A549 (cell line): ENCODE measurements at regions not wholly inside any gene's neighbourhood (a gene's known extent, or its start where the extent isn't known, plus 50 kb on each side); places are given as distances from the start of the nearest gene placed in this dataset.

ENCODE experiments used
- ATAC-seq, 2 experiments: fragments of 200-7000 bp in 1 of 2; fragments of >200 bp in 1 of 2; cut with Nextera tagmentation in 1 of 2; cut with Tn5 transposase in 1 of 2; 3 replicates each; pipeline versions ENCODE4 v1.8.0 to v1.9.1; 2018 to 2020; ENCODE audit warnings: mild to moderate bottlenecking in 1 of 2, moderate library complexity in 1 of 2
- CTCF ChIA-PET: fragments of 300-600 bp; sonication (Branson Sonifier 250); formaldehyde crosslinking; extraction: SDS; loops from one replicate; lab custom pipeline; 2021; ENCODE audit warnings: antibody characterized with exemption, inconsistent platforms; lab: Yijun Ruan, JAX
- POLR2A ChIA-PET: fragments of 350-600 bp; formaldehyde crosslinking; extraction: SDS; loops from one replicate; lab custom pipeline; 2021; ENCODE audit warnings: antibody characterized with exemption, inconsistent platforms; lab: Yijun Ruan, JAX
- DNase-seq, 2 experiments: peaks; one replicate each; pipeline versions ENCODE4 v3.0.0 to v3.0.0-alpha.2; 2011 to 2016; ENCODE audit warnings: low read depth in 1 of 2, low spot score in 1 of 2
- FAIRE-seq: peaks from 2 replicates; lab custom pipeline; 2011; peaks lifted over from hg19 to GRCh38; lab: Jason Lieb, UNC
- H3K27ac ChIP-seq, 2 experiments: fragments of >200 bp; sonication (Bioruptor Twin); formaldehyde crosslinking; 3 replicates each; pipeline ENCODE4 v1.5.1; 2016 to 2017
- H3K4me1 ChIP-seq: fragments of >200 bp; sonication (Bioruptor Twin); formaldehyde crosslinking; 3 replicates; pipeline ENCODE4 v1.6.1; 2016
- H3K4me2 ChIP-seq: fragments of >200 bp; sonication (Bioruptor Twin); formaldehyde crosslinking; 3 replicates; pipeline ENCODE4 v1.6.1; 2016
- H3K4me3 ChIP-seq: fragments of >200 bp; sonication (Bioruptor Twin); formaldehyde crosslinking; 3 replicates; pipeline ENCODE4 v1.5.1; 2016
- H3K9me3 ChIP-seq: fragments of >200 bp; sonication (Bioruptor Twin); formaldehyde crosslinking; 3 replicates; pipeline ENCODE4 v1.6.1; 2016
- BCL3 ChIP-seq: fragments of >200 bp; sonication (Bioruptor Twin); formaldehyde crosslinking; IDR thresholded peaks from 3 replicates; pipeline ENCODE4 v1.6.1; 2016
- CBX2 ChIP-seq: fragments of 200-600 bp; sonication (generic); IDR thresholded peaks from 2 replicates; pipeline ENCODE4 v1.6.1; 2016; ENCODE audit warnings: low read depth, mild to moderate bottlenecking, borderline replicate concordance
- CBX8 ChIP-seq: fragments of 200-600 bp; sonication (generic); IDR thresholded peaks from 2 replicates; pipeline ENCODE4 v1.6.1; 2016
- EHMT2 ChIP-seq: fragments of 200-600 bp; sonication (generic); IDR thresholded peaks from 2 replicates; pipeline ENCODE4 v1.6.1; 2016; ENCODE audit warnings: antibody characterized with exemption, low read depth, mild to moderate bottlenecking, moderate library complexity
- HMGXB4 ChIP-seq: fragments of 250-450 bp; sonication (Bioruptor Pico); IDR thresholded peaks from 2 replicates; pipeline ENCODE4 v1.5.0; 2021; ENCODE audit warnings: mild to moderate bottlenecking, moderate library complexity, borderline replicate concordance
- HOXA7 ChIP-seq: fragments of 250-450 bp; sonication (Bioruptor Pico); IDR thresholded peaks from 2 replicates; pipeline ENCODE4 v1.5.0; 2020; ENCODE audit warnings: mild to moderate bottlenecking, moderate library complexity
- HOXB13 ChIP-seq: fragments of 250-450 bp; sonication (Bioruptor Pico); IDR thresholded peaks from 2 replicates; pipeline ENCODE4 v1.5.0; 2020; ENCODE audit warnings: low read depth, mild to moderate bottlenecking, moderate library complexity
- JUN ChIP-seq, 2 experiments: fragments of >200 bp; sonication (Bioruptor Twin); formaldehyde crosslinking; IDR thresholded peaks; 2 replicates in 1 of 2; 3 replicates in 1 of 2; pipeline ENCODE4 v1.6.1; 2016 to 2017
- JUNB ChIP-seq: fragments of >200 bp; sonication (Bioruptor Twin); formaldehyde crosslinking; IDR thresholded peaks from 2 replicates; pipeline ENCODE4 v1.6.1; 2016
- MAX ChIP-seq: IDR thresholded peaks from 2 replicates; pipeline ENCODE4 v1.6.1; 2012
- NPAS2 ChIP-seq: fragments of 250-450 bp; sonication (Bioruptor Pico); IDR thresholded peaks from 2 replicates; pipeline ENCODE4 v1.8.0; 2022; ENCODE audit warnings: mild to moderate bottlenecking, moderate library complexity, borderline replicate concordance
- PBX3 ChIP-seq: IDR thresholded peaks from 2 replicates; pipeline ENCODE4 v1.6.1; 2012
- RARB ChIP-seq: fragments of 250-450 bp; sonication (Bioruptor Pico); IDR thresholded peaks from 2 replicates; pipeline ENCODE4 v1.8.0; 2021; ENCODE audit warnings: mild to moderate bottlenecking, moderate library complexity
- REST ChIP-seq: fragments of 200-600 bp; sonication (generic); IDR thresholded peaks from 2 replicates; pipeline ENCODE4 v1.6.1; 2016; ENCODE audit warnings: antibody characterized with exemption, mild to moderate bottlenecking, moderate library complexity
- ZSCAN20 ChIP-seq: fragments of 250-450 bp; sonication (Bioruptor Pico); IDR thresholded peaks from 2 replicates; pipeline ENCODE4 v1.8.0; 2022; ENCODE audit warnings: mild to moderate bottlenecking, moderate library complexity
- whole genome bisulfite sequencing: methylation state at CpG from one replicate; pipeline ENCODE4 v1.1.6; 2017; ENCODE audit errors: missing lambda C conversion rate; 5-methylcytosine and 5-hydroxymethylcytosine counted together

GRCh38 chr11:33638608-33639007, 62.0 kb downstream of the C11orf91 start:
- POLR2A ChIA-PET, result interaction anchor here (0.7 kb wide), 1 partner anchor 280 kb away, joined by 3 read pairs; no protein-coding TSS in a partner anchor

More at GRCh38 chr11:33638608-33639007, 62.0 kb downstream of the C11orf91 start:
- Histone ChIP-seq H3K4me2 (no peak overlapping the region), H3K4me3 (no peak overlapping the region), H3K9me3 (peaks cover 2% of the 10 kb centered on the region; the same call in 1 of the 3 replicates), H3K4me1 (peaks cover 44% of the 10 kb centered on the region), H3K27ac (no peak overlapping the region)
- no peak for ATAC-seq
- WGBS, result 40% methylated on average over 1 of the region's 1 CpG
- TF ChIP-seq EHMT2, result no peak
- TF ChIP-seq HOXB13 (CRISPR knock-in tag), result no peak
- no peak for TF ChIP-seq ZSCAN20 (CRISPR knock-in tag)
- no peak for TF ChIP-seq HMGXB4 (CRISPR knock-in tag)
- no peak for TF ChIP-seq NPAS2 (CRISPR knock-in tag)
- TF ChIP-seq HOXA7 (CRISPR knock-in tag), result no peak
- TF ChIP-seq CBX8, result no peak
- TF ChIP-seq PBX3, result no peak
- TF ChIP-seq JUN (IDR thresholded peaks at IDR 0.05), result no peak
- no peak for TF ChIP-seq BCL3
- TF ChIP-seq REST, result no peak
- TF ChIP-seq MAX, result no peak
- no peak for TF ChIP-seq RARB (CRISPR knock-in tag)
- TF ChIP-seq CBX2, result no peak
- TF ChIP-seq JUNB, result no peak
- FAIRE-seq, result no peak
- CTCF ChIA-PET, result no interaction called here
- no peak for DNase-seq
